ENCODE measurements at regions not wholly inside any gene's neighbourhood (a gene's known extent, or its start where the extent isn't known, plus 50 kb on each side); places are given as distances from the start of the nearest gene placed in this dataset.

DNA sequence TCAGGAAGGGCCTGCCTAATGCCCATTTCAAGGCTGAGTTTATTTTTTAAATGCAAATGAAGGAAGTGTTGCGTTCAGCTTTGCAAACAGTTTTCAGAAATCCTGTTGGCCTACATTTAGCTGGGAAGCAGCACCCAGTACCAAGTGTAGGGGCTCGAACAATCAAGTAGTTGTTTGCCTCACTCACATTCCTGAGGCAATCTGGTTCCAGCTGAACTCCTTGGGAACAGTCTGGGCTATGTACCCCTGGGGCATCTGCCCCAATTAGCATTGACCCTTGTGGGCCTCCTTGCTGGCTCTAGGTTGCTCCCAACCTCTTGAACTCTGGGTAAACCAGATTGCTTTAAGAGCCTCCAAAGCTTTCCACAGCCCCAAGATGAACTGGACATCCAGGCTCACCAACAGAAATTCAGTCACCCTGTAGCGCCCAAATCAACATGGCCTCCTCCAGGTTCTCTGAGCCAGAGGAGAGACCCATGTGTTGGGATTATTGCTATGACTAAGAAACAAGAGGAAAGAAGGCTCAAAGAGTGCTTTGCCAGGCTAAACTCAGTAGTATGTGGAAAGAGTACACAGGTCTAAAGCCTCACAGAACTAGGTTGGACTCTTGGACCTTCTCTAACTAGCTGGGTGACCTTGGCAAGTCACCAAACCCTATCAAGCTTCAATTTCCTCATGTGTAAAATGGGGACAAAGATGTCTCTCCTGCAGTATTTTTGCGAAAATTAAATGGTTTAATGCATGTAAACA lies 532.7 kb downstream of the SOX2 start:
- in situ Hi-C loops (cut with MboI; ENCODE audit: low sequenced_read_pairs), result no loop called here

GRCh38 chr3:182245059-182245458 lies 533.3 kb downstream of the SOX2 start:
- in situ Hi-C loops (cut with MboI; ENCODE audit: low sequenced_read_pairs), result no loop called here

- in situ Hi-C loops (cut with MboI; ENCODE audit: low sequenced_read_pairs), result no loop called here
Observed at GRCh38 chr3:182246870-182247269, 535.1 kb downstream of the SOX2 start.

- in situ Hi-C loops (cut with MboI; ENCODE audit: low sequenced_read_pairs), result no loop called here
Observed at GRCh38 chr3:182248349-182248880, 536.7 kb downstream of the SOX2 start.

DNA sequence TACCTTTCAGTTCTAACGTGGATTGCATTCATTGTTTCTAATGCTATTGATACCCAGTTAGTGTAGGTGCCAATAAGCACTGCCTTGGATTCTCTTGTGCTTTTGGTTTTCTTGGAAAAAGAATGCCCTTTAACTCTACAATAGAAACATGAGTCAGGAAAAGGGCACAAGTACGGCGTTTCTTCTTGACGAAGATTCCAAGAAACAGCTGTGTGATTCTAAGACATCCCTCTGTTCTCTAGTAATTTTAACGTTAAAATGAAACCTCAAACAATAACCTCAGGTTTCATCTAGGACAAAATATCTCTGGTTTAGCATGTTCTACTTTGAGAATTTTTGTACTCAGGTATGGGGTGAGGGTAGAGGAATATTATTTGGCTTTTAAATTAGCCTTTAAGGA lies 540.5 kb upstream of the ATP11B start:
- in situ Hi-C loops (cut with MboI; ENCODE audit: low sequenced_read_pairs), result no loop called here

GRCh38 chr3:182255158-182255557 lies 538.1 kb upstream of the ATP11B start:
- in situ Hi-C loops (cut with MboI; ENCODE audit: low sequenced_read_pairs), result no loop called here

DNA sequence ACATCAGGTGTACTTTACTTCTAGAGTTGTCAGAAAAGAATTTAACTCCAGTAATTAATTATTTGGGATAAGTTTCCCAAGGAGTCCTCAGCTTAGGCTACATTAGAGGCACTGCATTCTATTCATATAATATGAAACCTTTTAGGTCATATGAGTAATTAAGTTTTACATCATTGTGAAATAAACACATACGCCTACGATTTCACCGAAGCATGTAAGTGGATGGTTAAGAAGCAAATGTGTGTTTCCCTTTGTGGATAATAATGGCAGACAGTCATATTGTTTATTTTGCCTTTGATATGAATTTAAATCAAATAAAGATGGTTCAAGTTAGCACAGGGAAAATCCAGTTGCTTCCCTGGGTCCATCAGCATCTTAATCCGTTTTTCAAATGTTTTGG lies 535.9 kb upstream of the ATP11B start:
- in situ Hi-C loops (cut with MboI; ENCODE audit: low sequenced_read_pairs), result no loop called here

DNA sequence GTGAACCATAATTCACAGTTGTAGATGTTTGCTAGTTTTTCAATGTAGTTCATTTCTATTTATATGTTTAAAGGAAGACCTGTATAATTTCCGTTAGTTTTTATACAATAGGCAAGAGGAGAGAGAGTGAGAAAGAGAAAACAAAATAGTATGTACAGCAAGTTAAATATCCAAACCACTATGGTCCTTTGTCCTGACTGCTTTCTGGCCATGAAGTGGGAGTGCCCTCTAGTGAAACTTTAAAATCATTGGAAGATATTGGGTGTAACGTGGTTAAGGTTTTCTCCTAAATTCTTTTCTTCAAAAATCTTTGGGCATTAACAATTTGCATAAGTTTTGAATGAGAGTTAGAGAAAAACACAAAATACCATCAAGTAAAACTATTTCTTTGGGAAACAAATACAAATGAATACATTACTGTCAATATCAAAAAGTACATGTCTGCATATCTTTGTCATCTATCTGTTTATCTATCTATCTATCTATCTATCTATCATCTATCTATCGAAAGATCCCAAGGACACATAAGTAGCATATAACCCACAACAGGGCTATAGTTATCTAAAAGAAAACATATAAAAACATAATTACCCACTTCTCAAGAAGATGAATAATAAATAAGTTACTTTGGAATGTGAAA lies 534.6 kb upstream of the ATP11B start:
- in situ Hi-C loops (cut with MboI; ENCODE audit: low sequenced_read_pairs), result no loop called here

DNA sequence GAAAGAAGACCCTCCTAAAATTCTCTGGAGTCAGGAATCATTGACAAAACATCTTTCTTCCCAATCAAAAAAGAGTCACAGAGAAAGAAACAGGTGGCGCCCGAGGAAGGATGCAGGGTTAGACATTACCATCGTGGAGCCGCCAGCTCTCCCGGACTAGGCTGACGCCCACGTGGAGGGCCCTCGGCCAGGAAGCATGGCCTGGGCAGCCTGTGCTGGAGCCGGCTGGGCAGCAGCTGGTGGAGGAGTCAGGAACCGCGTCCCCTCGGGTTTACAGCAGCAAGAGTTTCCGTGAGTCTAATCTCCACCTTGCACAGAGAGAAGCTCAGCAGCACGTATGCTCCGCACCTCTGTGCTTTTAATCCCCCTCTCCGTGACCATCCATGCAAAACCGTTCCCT lies 533.7 kb upstream of the ATP11B start:
- in situ Hi-C loops (cut with MboI; ENCODE audit: low sequenced_read_pairs), result no loop called here

GRCh38 chr3:182261041-182261440 lies 532.3 kb upstream of the ATP11B start:
- in situ Hi-C loops (cut with MboI; ENCODE audit: low sequenced_read_pairs), result no loop called here

DNA sequence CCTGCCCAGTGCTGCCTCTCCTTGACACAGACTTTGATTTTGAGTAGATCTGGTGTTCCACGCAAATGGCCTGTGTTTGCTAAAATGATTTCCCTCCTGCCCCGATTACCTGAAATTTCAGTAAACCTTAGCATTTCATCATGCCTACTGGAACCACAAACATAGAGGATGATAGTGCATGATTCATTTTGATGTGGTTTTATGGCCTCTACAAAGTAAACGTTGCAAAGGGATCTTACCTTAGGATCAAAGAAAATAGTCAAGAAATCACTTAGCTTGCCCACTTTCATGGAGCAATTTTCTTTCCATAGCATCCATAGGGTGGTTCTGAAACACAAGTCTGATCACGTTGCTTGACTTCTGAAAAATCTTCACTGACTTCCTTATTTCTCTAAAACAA lies 524.6 kb upstream of the ATP11B start:
- in situ Hi-C loops (cut with MboI; ENCODE audit: low sequenced_read_pairs), result no loop called here

DNA sequence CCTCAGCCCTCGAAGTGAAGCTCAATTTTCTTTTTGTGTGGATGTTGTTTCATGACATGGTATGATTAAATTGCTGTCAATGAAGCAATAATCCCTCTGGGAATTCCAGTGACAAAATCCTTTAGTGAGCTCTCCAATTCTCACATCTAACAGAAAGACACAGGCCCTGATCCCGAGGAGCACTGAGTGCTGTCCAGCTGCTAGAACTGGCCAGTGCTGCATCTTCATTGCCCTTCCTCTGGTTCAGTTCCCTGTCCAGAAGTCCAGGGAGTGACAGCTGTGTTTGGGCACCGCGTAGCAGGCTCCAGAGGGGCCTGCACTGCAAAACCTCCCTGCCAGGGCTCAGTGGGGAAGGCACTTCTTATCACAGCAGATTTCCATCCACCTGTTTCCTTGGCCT lies 516.8 kb upstream of the ATP11B start:
- in situ Hi-C loops (cut with MboI; ENCODE audit: low sequenced_read_pairs), result no loop called here

DNA sequence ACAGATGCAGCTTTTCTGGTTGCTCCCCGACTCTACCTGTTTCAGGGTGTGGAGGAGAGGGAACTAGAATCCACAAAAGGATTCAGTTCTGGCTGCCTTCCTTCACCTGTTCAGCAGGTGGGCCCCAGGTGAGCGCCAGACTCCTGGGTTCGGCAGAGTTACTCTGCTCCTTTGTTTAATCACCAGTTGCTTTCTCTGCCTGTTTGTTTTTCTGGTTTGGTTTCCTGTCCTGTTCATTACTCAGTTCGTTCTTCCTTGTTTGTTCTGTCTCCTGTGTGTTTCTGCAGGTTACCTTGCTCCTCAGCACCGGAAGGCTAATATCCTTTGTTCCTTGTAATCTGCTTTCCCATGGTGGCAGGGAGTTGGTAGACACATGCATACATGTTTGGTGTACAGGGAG lies 508.5 kb upstream of the ATP11B start:
- in situ Hi-C loops (cut with MboI; ENCODE audit: low sequenced_read_pairs), result no loop called here

DNA sequence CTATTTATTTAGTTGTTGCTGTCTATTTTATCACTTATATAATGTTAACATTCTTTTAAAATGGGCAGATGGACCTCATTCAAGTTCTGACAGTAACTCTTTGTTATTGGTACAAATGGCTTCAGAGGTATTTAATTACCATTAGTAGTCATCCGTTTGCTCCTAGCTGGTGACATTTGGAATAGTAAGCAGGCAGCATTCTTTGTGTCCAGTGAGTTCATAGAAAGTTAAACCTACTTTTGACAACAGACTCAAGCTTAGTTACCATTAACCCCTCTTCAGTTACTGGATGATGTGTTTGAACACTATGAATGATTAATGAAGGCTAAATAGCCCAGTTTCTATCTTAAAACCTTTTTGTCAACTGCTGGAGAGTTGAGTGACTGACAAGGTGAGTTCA lies 500.7 kb upstream of the ATP11B start:
- in situ Hi-C loops (cut with MboI; ENCODE audit: low sequenced_read_pairs), result no loop called here

DNA sequence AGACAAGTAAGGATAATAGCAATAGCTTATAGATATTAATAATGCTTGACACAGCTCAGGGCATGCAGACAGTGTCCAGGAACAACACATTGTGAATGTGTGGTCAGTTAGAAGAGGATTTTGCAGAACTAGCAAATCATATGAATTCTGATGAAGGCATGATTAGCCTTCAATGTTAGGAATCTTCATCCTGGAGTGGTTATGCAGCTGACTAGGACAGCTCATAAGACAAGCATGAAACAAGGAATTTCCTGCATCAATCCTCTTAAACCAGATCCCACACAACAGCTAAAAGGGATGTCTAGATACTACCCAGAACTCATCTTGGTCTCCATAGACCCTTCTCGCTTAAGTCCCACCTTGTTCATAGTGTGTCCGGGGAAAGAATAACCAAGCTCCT lies 499.0 kb upstream of the ATP11B start:
- in situ Hi-C loops (cut with MboI; ENCODE audit: low sequenced_read_pairs), result no loop called here

DNA sequence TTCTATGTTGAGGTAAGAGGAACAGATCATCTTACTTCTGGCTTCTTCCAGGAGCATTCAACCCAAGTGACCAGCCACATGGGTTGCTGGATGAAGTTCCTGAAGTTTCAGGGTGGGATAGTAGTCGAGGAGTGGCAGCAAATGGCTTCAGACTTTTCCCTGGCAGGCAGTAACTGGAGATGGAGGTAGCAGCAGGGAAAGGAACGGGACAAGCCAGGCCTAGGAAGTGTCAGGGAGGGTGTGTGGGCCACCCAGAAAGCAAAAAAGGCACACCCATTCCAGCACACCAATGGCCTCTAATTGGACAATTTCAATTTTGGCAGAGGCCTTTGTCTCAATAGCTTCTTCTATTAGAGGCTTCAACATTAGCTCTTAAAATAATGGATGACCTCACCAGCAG lies 498.6 kb upstream of the ATP11B start:
- in situ Hi-C loops (cut with MboI; ENCODE audit: low sequenced_read_pairs), result no loop called here

GRCh38 chr3:182300266-182300665 lies 493.0 kb upstream of the ATP11B start:
- in situ Hi-C loops (cut with MboI; ENCODE audit: low sequenced_read_pairs), result no loop called here

DNA sequence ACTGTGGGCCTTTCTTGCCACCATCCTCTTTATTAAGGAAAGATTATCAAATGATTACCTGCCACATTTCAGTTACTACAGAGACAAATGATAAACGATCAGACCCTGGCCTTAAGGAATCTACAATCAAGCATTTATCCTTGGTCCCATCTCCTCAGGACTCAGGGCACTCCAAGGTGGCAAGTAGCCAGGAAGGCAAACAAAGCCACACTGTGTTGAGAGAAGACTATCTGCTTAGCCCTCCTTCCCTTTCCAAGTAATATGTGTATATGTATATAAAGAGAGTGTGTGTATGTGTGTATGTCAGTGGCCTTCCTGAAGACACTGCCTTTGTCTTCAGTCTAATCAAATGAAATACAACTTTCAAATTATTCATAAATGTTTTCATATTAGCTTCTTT lies 490.1 kb upstream of the ATP11B start:
- in situ Hi-C loops (cut with MboI; ENCODE audit: low sequenced_read_pairs), result no loop called here

DNA sequence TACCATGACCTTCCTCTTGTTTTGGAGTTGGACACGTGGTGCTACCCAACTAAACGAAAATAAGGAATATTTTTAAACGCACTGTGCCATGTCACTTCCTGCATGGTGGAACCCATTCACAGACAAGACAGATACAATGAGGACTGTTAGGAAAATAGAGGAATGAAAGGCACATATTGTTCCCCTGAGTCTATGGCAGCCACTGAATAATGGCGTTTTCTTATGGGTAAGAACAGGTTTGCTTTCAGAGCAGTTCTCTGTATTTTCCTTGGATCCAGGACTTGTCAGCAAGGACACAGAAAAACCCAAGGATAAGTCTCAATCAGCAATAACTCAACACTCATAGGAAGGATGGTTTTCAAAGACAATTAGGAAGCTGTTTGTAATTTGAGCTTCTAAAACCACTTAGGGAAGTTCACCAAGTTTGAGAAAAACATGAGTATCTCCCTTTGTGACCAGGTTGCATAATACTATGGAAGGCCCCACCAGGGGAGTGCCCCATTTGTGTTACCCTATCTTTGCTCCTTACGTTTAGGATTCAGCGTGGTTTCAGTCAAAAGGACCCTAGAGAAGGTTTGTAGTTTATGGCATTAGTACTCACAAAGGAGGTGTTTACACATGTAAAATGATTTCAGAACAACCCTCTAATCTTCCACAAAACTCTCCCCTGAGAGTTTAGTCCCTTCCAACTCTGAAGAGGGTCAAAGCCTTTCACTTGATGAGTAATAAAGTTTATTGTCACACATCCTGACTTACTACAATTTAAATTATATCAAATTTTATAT lies 487.2 kb upstream of the ATP11B start:
- in situ Hi-C loops (cut with MboI; ENCODE audit: low sequenced_read_pairs), result no loop called here

GRCh38 chr3:182308328-182308727 lies 485.0 kb upstream of the ATP11B start:
- in situ Hi-C loops (cut with MboI; ENCODE audit: low sequenced_read_pairs), result no loop called here

GRCh38 chr3:182309120-182309519 lies 484.2 kb upstream of the ATP11B start:
- in situ Hi-C loops (cut with MboI; ENCODE audit: low sequenced_read_pairs), result no loop called here

DNA sequence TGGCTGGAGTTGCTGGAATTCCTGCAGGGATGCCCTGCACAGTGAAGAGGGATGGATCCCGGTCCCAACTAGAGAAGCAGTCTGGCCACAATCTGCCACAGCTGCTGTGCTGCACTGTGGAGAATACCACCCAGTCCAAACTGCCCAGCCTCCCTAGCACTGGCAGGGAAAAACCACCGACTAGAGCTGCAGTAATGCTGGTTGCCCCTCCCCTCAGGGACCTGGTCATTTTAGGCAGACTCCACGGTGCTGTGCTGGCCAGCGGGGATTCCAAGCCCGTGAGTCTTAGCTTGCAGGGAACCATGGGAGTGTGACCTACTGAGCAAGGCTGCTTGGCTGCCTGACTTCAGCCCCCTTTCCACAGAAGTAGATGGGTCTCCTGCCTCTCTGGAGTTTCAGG lies 478.0 kb upstream of the ATP11B start:
- in situ Hi-C loops (cut with MboI; ENCODE audit: low sequenced_read_pairs), result no loop called here
